ENCODE measurements at regions not wholly inside any gene's neighbourhood (a gene's known extent, or its start where the extent isn't known, plus 50 kb on each side); places are given as distances from the start of the nearest gene placed in this dataset.

DNA sequence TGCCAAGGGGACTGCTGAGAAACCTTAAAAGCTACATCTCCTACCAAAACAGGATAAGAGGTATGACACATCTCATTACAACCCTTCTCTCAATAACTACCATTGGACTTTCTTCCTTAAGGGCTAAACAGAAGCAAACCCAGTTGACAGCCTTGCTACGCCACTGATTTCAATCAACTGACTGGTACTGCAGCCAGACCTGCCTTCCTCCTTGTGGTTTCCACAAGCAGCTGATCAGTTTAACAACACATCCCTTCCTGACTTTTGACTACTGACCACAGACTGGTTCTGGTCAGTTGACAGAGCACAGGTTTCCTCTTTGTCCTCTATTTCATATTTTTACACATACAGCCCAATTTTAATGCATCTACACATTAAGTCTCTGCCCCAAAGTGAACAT is 108.8 kb downstream of the ADAMTS1 start:
- DNase-seq: no peak

- DNase-seq: peak; percentile 25
Observed at GRCh38 chr21:26732432-26733221, 112.6 kb downstream of the ADAMTS1 start.

DNA sequence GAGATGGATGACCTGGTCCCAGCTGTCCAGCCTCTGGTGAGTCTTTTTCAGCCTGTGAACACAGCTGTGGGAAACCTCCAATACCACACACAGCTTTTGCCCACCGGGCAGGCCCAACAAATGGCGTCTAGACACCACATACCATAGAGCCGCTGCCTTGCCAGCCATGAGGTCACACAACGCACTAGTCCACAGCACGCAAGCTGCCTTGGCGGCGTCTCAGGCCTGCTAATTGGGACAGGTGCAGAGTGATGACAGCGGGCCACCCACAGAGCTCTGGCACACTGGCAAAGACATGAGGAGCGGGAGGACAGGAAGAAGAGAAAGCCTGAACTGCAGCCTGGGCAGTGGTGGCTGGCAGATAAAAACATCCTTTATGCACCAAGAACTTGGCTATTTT is 125.5 kb downstream of the ADAMTS1 start:
- DNase-seq: no peak

DNA sequence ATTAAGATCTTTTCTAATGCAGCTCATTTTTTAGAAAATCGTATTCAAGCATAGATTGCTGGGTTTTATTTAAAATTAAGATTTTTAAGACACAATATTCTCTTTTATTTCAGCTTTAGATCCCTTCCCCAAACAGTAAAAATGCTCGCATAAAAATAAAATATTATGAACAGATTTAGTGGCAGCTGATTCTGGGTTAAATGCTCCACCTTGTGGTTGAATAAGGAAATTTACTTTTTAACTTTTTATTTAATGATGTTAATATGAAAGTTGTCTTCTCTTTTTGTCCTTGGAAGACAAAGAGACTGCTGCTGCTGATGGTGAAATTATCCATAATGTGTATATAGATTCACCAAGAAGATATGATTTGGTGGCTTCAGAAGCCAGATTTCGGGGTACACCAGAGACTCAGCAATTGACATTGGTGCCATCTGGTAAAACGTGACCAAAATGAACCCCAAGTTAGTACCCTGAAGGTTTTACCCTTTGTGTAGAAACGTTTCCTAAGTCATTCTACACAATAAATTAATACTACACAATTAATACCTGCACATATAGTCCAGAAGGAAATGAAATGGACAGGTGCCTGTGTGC is 128.0 kb downstream of the ADAMTS1 start:
- no peak for DNase-seq

- DNase-seq: no peak
Observed at GRCh38 chr21:26715878-26716506, 129.2 kb downstream of the ADAMTS1 start.

GRCh38 chr21:26715116-26715515 is 130.1 kb downstream of the ADAMTS1 start:
- no peak for DNase-seq

DNA sequence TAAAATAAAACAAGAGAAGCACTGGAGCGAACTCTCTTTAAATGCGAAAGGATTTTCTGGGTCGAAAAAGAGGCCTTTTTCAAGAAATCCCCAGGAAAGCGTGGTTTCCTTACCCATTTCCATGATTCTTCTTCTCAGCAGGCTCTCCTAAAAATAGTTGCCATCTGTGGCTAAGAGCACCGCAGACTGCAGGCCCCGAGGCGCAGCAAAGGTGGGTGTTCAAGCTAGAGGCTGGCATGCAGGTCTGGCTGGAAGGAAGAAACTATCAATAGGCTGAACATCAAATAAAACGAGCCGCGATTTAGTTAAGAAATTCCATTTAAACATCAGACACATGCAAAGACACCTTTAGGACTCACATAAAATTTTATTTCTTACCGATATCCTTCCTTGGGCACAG is 135.1 kb downstream of the ADAMTS1 start:
- DNase-seq: no peak

GRCh38 chr21:26709090-26709489 is 136.0 kb upstream of the CYYR1 start:
- no peak for DNase-seq

GRCh38 chr21:26708223-26708800 is 135.2 kb upstream of the CYYR1 start:
- DNase-seq: no peak

DNA sequence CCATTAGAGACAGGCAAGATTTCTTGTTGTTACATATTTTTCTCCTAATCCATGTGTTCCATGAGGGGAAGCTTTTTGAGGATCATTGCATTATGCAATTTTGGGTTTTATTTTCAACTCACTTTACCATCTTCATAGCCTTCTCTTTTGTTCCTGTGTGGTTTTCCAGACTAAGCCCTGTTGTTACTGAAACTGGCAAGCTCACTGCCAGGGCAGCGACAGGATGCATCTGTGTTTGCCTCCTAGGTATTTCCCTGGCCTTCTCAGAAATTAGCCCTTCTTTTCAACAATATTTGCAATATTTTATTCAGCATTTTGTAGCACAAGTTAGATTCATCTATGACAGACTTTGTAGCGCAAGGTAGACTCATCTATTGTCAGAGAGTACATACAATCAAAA is 134.2 kb upstream of the CYYR1 start:
- DNase-seq: no peak

- no peak for DNase-seq
Observed at GRCh38 chr21:26698416-26698815, 125.3 kb upstream of the CYYR1 start.

DNA sequence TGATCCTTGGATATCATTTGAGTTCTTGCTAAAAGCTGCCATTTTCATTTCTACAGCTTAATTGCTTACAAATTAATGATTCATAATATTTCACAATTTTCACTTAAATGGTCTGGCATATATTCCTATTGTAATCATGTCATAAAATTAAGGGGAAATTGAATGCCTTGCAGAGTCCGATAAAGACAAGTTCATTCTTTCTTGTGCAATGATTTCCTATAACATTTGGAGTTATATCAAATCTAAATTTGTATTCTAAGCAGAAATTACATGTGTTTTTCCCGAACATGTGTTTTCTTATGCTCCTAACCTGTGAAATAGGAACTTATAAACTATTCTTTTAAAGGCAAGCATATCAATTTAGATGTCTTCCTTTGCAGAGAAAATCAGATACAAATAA is 118.3 kb upstream of the CYYR1 start:
- no peak for DNase-seq

DNA sequence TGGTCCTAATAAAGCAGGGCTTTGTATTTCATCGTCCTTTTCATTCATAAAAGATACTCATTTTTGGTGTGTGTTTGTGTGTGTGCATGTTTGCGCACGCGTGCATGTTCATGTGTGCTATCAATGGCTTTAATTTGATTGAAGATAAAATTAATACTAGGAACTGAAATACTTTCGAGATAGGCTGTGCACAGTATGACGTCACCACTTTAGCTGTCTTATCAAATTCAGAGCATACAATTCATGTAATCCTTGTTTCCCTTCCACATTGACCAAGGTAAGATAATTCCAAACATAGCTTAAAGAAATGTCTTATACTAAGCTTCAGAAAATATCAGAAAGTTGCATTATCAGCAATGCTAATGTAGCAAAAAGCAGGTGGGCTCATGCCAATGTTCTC is 113.6 kb upstream of the CYYR1 start:
- DNase-seq: no peak

DNA sequence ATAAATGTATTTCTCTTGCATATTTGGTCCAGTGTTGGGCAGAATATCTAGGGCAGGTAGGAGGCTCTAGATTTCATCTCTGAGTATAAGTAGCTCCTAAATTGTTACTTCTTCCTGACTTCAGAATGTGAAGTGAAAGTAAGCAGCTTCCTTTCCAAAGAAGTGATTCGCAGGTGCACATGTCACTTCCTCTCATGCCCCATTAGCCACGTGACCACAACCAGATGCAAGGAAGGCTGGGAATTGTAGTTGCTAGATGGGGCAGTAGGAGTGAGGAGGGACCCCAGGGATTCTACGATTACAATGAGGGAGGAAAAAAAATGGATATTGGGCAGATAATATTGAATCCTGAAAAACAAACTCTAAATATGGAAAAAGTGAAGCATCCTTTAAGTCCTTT is 113.2 kb upstream of the CYYR1 start:
- no peak for DNase-seq

DNA sequence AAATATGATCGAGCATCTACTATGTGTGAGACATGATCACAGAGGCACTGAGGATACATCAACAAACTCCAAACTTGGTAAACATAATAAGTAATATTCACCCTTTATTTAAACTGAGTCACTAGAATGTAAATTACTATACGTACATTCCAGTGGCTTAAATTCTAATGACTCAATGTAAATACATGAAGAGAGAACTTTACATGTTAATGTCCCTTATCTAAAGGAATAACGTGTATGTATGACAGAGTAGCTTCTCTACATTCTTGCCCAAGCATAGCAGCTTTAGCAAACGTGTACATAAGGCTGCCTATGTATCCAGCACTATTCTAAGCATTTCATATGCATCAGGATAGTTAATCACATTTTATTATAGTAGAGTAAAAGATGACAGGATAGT is 111.8 kb upstream of the CYYR1 start:
- no peak for DNase-seq

- DNase-seq: no peak
Observed at GRCh38 chr21:26683996-26684395, 110.9 kb upstream of the CYYR1 start.

DNA sequence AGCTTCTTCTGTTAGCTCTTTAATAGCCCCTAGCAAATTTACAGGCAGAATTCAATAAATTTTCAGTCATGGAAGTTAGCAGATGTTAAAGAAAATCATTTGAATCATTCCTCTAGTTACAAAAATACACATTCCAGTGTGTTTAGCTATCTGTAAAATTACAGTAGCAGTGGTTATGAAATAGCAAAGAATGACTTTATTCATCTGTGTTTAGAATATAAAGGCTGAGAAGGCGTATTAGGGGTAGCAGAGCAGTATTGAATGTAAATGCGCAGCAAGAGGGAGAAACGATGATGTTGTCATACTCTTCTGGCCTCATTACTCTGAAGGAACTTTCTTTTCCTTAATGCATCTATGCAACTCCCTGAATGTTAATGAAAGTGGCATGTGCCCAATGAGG is 106.2 kb upstream of the CYYR1 start:
- no peak for DNase-seq

DNA sequence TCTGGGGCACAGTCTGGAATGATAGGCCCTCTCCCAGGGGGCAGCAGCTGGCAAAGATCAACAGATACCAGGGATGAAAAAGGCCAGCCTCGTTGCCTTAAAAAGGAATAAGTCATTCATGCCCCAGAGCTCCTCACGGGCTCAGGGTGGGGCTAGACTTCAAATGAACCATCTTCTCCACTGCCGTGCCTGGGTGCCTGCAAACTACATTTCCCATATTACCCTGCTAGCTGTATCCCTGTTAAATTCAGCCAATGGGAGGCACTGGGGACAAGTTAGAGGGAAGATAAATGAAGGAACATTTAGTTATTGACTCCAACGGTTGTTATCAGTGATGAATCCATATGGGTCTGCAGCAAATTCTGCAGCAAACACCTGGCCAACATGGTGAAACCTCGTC is 101.2 kb upstream of the CYYR1 start:
- no peak for DNase-seq

GRCh38 chr21:26669215-26669764 is 96.2 kb upstream of the CYYR1 start:
- DNase-seq: no peak

DNA sequence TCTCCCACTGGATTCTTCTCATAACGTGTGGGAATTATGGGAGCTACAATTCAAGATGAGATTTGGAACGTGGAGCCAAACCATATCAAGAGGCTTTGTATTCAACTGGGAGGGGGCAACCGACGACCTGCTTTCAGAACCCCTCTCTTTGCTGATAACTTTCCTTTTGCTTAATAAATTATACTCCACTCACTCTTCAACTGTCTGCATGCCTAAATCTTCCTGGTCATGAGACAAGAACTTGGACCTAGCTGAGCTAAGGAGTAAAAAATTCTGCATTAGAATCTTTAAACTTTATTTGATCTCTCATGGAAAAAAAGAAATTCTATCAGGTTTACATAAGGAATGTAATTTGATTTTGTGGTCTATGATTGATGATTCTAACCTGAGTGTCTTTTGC is 86.7 kb upstream of the CYYR1 start:
- no peak for DNase-seq

DNA sequence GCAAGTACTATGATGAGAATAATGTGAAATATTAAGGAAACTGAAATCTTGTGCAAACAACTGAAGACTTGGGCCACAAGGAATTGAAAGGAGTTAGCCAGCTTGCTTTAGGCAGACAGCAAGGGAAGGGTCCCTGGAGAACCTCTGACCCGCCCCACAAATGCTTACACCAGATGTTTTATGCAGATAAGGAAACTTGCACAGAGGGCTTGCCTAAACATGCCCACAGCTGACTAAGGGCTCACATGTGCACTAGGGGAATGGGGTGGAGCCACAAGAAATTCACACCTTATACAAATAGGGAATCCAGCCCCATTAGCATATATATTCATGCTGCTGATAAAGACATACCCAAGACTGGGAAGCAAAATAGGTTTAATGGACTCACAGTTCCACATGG is 86.1 kb upstream of the CYYR1 start:
- no peak for DNase-seq

DNA sequence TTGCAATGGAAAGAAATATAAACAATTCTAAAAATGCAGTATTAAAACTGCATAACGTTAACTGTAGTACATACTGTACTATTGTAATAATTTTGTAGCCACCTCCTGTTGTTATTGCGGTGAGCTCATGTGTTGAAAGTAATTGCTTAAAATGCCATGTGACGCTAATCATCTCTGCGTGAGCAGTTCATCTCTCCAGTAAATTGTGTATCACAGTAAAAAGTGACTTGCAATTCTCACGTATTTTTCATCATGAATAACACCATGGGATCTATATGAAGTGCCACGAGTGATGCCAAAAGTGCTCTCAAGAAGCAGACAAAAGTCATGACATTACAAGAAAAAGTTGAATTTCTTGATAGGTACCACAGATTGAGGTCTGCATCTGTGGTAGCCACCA is 82.4 kb upstream of the CYYR1 start:
- no peak for DNase-seq

GRCh38 chr21:26653430-26653829 is 80.3 kb upstream of the CYYR1 start:
- DNase-seq: no peak

GRCh38 chr21:26652854-26653253 is 79.8 kb upstream of the CYYR1 start:
- no peak for DNase-seq
